ENCODE measurements at regions not wholly inside any gene's neighbourhood (a gene's known extent, or its start where the extent isn't known, plus 50 kb on each side); places are given as distances from the start of the nearest gene placed in this dataset.

GRCh38 chr5:159736844-159737243 is 179.4 kb upstream of the ADRA1B start:
- H3K4me3 ChIP-seq (ENCODE audit: low read depth, low read length): no peak overlapping the region

GRCh38 chr5:159737263-159737662 is 179.0 kb upstream of the ADRA1B start:
- H3K4me3 ChIP-seq (ENCODE audit: low read depth, low read length): no peak overlapping the region

DNA sequence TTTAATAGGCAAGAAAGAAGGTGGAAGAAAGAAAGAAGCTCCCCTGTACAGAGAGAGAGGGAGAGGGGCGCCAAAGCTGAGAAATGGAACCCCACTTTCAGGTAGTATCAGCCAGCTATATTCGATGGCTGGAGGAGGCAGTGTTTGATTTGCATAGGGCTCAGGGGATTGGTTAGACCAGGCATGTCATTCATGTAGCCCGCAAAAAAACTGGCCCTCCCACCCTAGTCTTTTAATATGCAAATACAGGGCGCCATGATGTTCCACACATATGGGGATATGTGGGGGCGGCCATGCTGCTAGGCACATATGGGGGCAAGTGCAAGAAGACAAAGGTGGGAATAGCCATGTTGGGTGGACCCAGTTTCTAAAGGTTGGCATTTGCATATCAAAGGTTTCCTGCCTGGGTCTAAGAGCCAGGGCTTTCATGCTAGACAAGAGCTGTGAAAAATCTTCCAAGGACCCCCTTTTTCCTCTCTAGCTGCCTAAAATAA is 174.4 kb upstream of the ADRA1B start:
- no peak overlapping the region for H3K4me3 ChIP-seq (ENCODE audit: low read depth, low read length)

GRCh38 chr5:159743234-159743633 is 173.0 kb upstream of the ADRA1B start:
- H3K4me3 ChIP-seq (ENCODE audit: low read depth, low read length): no peak overlapping the region

GRCh38 chr5:159746707-159747106 is 169.6 kb upstream of the ADRA1B start:
- H3K4me3 ChIP-seq (ENCODE audit: low read depth, low read length): no peak overlapping the region

- no peak overlapping the region for H3K4me3 ChIP-seq (ENCODE audit: low read depth, low read length)
Measured at GRCh38 chr5:159749146-159749545, 167.1 kb upstream of the ADRA1B start.

GRCh38 chr5:159750226-159750625 is 166.1 kb upstream of the ADRA1B start:
- no peak overlapping the region for H3K4me3 ChIP-seq (ENCODE audit: low read depth, low read length)

DNA sequence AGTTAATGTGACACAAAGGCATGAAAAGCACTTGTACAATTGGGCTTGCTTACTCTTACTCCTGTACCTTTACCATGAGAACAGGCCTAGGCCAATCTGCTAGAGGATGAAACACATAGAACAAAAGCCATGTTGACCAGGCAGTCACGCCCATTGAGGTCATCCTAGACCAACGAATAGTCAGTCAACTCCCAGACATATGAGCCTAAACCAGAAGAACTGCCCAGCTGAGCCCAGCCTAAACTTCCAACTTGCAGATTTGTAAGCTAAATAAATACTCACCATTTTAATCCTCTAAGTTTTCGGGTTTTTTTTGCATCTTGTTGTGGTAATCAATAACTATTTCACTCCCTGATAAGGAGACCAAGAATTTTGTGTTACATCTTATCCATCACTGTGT is 164.8 kb upstream of the ADRA1B start:
- H3K4me3 ChIP-seq (ENCODE audit: low read depth, low read length): no peak overlapping the region

DNA sequence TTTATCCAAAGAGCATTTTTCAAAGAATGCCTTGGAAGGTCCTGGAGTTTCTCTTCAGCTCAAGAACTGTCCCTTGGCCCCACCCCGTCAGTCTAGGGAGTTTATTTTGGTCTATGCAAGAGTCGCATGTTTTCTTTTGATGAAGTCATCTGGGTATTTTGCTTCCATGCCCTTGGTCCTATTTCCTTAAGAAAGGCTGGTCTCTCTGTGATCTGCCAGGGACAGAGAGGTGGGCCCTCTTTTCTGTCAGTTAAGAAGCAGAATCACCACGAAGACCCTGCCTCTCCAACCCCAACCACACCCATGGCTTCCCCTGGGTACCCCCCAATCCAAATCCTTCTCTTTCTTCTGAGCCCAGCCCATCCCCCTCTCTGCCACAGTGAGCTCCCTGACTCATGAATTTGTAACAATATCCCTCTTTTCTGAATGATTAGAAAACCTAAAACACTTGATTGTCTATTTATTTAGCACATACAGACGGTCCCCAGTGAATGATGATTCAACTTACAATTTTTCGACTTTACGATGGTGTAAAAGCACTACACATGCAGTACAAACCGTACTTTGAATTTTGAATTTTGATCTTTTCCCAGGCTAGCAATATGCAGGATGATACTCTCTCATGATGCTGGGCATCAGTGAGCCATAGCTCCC is 163.5 kb upstream of the ADRA1B start:
- H3K4me3 ChIP-seq (ENCODE audit: low read depth, low read length): no peak overlapping the region

DNA sequence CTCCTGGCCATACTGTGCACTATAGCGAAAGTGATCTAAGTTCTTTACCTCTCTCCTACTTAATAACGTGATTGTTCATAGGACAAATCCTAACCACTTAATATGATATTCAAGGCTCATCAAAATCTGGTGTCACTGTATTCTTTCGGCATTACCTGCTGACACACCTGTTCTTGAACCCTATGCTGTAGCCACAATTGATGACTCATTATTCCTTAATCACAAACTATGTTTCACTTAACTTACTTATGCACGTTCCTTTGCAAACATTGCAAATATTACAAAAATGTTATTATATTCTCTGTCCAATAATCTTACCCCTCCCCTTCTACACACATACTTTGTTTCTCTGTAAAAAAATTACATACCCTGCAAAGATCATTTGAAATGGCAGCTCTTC is 158.1 kb upstream of the ADRA1B start:
- no peak overlapping the region for H3K4me3 ChIP-seq (ENCODE audit: low read depth, low read length)

GRCh38 chr5:159759791-159760290 is 156.4 kb upstream of the ADRA1B start:
- H3K4me3 ChIP-seq (ENCODE audit: low read depth, low read length): no peak overlapping the region

DNA sequence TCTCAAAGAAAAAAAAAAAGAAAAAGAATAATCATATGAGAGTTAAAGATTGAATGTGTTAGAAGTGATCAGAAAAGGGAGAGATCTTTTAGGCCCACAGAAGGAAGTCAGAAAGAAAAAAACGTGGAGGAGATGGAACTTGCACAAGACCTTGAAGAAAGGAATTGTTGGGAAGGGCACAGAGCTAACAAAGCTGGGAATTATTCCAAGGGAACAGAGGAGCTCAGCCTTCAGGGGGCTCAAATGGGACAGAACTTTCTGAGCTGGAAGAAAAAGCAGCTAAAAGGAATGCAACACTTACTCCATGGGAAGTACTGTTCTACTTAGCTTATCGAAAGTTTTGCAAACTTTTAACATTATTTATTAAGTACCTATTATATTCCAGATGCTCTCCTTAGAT is 153.4 kb upstream of the ADRA1B start:
- no peak overlapping the region for H3K4me3 ChIP-seq (ENCODE audit: low read depth, low read length)

DNA sequence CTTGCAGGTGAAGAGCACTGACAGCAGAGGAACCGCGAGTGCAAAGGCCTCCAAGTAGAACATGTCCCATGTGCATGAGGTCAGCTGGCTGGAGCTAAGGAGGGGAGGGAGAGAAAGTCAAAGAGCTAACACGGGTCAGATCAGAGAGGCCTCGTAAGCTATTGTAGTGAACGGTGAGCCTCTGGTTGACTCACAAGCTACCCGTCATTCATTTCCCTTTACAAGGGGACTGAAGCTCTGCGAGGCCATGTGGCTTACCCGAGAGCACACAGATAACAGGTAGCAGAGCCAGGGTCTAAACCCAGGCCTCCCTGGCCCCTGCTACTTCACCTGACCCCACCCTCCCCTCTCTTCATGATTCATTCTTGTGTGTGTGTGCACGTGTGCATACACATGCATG is 152.7 kb upstream of the ADRA1B start:
- no peak overlapping the region for H3K4me3 ChIP-seq (ENCODE audit: low read depth, low read length)

DNA sequence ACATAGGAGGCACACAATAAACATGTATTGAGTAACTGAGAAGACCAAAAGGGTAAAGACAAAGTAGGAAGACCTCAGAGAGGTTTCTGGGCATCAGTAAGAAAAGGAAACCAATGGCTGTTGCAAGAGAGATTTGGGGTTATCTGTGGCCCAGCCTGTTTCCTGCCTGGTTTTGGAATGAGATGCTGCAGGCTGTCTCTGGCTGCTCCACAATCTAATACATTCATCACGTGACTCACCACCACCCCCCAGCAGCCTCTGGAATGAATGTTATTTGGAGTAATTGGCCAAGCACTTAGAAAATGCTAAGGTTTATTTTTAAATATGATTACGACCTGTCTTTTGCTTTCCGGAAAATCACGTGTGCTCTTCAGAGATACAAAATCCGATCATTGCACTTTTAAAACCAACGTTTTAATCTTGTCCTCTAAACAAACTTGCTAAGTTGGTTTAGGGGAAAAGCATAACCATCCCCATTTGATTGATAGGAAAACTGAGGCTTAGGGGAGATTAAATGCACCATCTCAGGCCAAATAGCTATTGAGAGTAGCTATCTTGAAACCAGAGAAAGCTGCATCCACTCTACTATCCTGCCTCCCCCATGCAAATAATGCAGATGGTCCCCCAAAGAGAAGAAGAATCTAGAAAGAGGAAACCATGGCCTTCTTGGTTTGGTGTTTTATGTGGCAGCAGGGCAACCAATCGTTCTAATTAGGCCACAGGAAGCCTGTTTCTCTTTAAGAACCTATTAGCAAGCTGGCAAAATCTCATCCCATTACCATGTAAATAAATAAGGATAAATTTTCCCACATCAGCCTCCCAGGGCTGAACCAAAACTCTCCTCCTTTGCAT is 151.8 kb upstream of the ADRA1B start:
- H3K4me3 ChIP-seq (ENCODE audit: low read depth, low read length): no peak overlapping the region

- no peak overlapping the region for H3K4me3 ChIP-seq (ENCODE audit: low read depth, low read length)
Measured at GRCh38 chr5:159765135-159765433, 151.2 kb upstream of the ADRA1B start.

DNA sequence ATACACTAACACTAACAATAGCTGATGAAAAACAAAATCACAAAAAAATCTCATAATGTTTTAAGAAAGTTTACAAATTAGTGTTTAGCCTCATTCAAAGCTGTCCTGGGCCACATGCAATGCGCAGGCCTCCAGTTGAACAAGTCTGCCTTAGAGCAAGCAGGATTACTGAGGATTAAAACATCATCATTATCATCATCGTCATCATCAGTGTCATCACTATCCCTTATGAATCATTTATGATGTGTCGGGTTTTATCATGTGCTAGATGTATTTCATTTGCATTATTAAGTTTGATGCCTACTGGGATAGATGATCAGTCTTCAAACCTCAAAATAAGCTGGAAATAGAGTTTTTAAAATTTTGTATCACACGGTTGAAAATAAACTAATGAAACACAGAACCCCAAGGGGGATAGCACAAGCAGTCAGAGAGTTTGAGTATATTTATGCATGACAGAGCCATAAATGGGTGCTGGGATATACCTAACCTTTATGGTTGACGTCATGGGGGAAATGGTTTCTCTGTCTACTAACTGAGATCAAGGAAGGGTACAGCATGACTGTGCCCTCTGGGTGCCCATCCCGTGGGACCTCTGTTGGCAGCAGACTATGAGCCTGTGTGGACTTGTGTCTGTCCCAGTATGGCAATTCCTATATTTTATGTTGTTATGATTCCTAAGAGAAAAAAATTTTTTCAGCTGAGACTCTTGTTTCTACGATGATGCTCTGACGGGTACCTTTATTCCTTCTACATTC is 150.3 kb upstream of the ADRA1B start:
- no peak overlapping the region for H3K4me3 ChIP-seq (ENCODE audit: low read depth, low read length)

- H3K4me3 ChIP-seq (ENCODE audit: low read depth, low read length): no peak overlapping the region
Measured at GRCh38 chr5:159768243-159768642, 148.0 kb upstream of the ADRA1B start.

GRCh38 chr5:159772698-159773061 is 143.6 kb upstream of the ADRA1B start:
- no peak overlapping the region for H3K4me3 ChIP-seq (ENCODE audit: low read depth, low read length)

DNA sequence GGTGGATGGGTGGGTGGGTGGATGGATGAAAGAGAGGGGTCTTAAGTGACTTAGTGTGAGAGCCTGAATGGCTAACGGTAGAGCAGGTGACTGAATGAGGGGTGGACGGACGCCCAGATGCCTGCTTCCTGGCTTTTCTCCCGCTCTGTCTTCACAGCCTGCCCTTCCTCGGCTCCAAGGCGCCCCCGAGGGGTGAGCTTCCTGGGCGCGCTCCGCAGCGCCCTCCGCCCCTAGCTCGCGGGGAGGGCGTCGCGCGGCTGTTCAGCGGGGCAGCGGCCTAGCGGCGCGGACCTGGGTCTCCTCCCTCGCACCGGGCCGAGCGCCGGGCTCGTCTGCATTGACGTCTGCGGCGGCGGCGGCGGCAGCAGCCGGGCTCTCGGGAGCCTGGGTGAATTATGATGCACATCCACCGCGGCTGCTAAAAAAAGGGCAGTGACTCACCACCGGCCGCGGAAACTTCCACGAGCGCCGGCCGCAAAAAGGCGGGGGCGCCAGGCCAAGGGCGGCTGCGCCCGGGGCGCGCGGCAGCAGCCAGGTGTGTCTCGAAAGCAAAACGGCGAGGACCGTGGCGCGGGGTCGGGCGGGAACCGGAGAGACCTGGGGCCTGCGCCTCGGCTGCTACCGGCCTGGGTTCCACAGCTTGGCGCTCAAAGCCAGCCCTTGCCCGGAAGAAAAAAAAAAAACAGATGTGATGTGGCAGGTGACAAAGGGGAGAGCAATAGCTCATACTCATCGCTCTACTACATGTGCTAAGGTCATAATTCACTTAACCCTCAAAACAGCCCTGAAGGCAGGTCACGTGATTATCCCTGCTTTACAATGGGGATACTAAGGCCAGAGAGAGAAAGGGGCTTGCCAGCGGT is 143.0 kb upstream of the ADRA1B start:
- peak overlapping the region; percentile 13 for H3K4me3 ChIP-seq (ENCODE audit: low read depth, low read length)

- H3K4me3 ChIP-seq (ENCODE audit: low read depth, low read length): no peak overlapping the region
Measured at GRCh38 chr5:159774476-159775031, 141.7 kb upstream of the ADRA1B start.
